Activated B cell treated with CpG ODN at 0.5 μM for 24 hours (primary cell): ENCODE measurements at regions not wholly inside any gene's neighbourhood (a gene's known extent, or its start where the extent isn't known, plus 50 kb on each side); places are given as distances from the start of the nearest gene placed in this dataset.
"Not testable (repeated sequence)": the region's sequence is repeated elsewhere in the genome, so short reads cannot be mapped to it uniquely, and the experiment has no call there.

Source experiments
- ATAC-seq: fragments of 200-7000 bp; cut with Tn5 transposase; one replicate; pipeline ENCODE4 v1.10.0; 2021; ENCODE audit warnings: low read depth, mild to moderate bottlenecking, moderate library complexity
- CTCF ChIA-PET: fragments of 350-600 bp; sonication (Branson Sonifier 250); formaldehyde crosslinking; loops from one replicate; lab custom pipeline; 2021; ENCODE audit warnings: antibody characterized with exemption; lab: Charles Lee
- POLR2A ChIA-PET: fragments of 350-600 bp; sonication (Branson Sonifier 250); formaldehyde crosslinking; loops from one replicate; lab custom pipeline; 2021; ENCODE audit warnings: antibody characterized with exemption; lab: Charles Lee
- DNase-seq: peaks from one replicate; pipeline ENCODE4 v3.0.0; 2022
- H3K27ac Mint-ChIP-seq: one replicate; pipeline ENCODE4 v1.8.0; 2020; ENCODE audit warnings: mixed read lengths
- H3K27me3 Mint-ChIP-seq: one replicate; pipeline ENCODE4 v1.8.0; 2021; ENCODE audit warnings: mixed read lengths
- H3K36me3 Mint-ChIP-seq: one replicate; pipeline ENCODE4 v1.8.0; 2021; ENCODE audit warnings: low read depth, mixed read lengths
- H3K4me1 Mint-ChIP-seq: one replicate; pipeline ENCODE4 v1.8.0; 2021; ENCODE audit warnings: mixed read lengths
- H3K4me3 Mint-ChIP-seq: one replicate; pipeline ENCODE4 v1.8.0; 2020; ENCODE audit warnings: mild to moderate bottlenecking, mixed read lengths
- H3K9me3 Mint-ChIP-seq: one replicate; pipeline ENCODE4 v1.8.0; 2020; ENCODE audit warnings: mixed read lengths
- CTCF ChIP-seq: fragments of 200-600 bp; IDR thresholded peaks from one replicate; pipeline ENCODE4 v1.8.0; 2022; ENCODE audit warnings: antibody characterized with exemption, mild to moderate bottlenecking
- intact Hi-C: fragments of 100-400 bp; cut with micrococcal nuclease; formaldehyde crosslinking; loops from one replicate; pipeline ENCODE4 v1.15.1; 2024

- CTCF ChIA-PET, result no interaction called here
- DNase-seq, result no peak
- no peaks in the 10 kb centered on the region for H3K9me3 Mint-ChIP-seq
Observed at GRCh38 chr3:3984053-3984452, 184.8 kb downstream of the LRRN1 start.

GRCh38 chr3:3991598-3991997 is 192.4 kb downstream of the LRRN1 start:
- H3K4me3 Mint-ChIP-seq, result no peak overlapping the region
- TF ChIP-seq CTCF, result no peak
- ATAC-seq, result no peak
- no peak for DNase-seq
- H3K9me3 Mint-ChIP-seq, result peaks cover 2% of the 10 kb centered on the region
- H3K27me3 Mint-ChIP-seq, result no peaks in the 10 kb centered on the region
- H3K27ac Mint-ChIP-seq, result no peak overlapping the region
- peaks cover 4% of the 10 kb centered on the region for H3K4me1 Mint-ChIP-seq
- intact Hi-C loops, result no loop called here
- POLR2A ChIA-PET, result no interaction called here
- CTCF ChIA-PET, result no interaction called here
- no peaks in the 10 kb centered on the region for H3K36me3 Mint-ChIP-seq

More at GRCh38 chr3:3984053-3984452, 184.8 kb downstream of the LRRN1 start:
- no peak for TF ChIP-seq CTCF
- POLR2A ChIA-PET, result no interaction called here
- intact Hi-C loops, result no loop called here
- peaks cover 9% of the 10 kb centered on the region for H3K27me3 Mint-ChIP-seq
- no peak for ATAC-seq
- no peaks in the 10 kb centered on the region for H3K4me1 Mint-ChIP-seq
- H3K4me3 Mint-ChIP-seq, result no peak overlapping the region
- no peaks in the 10 kb centered on the region for H3K36me3 Mint-ChIP-seq
- H3K27ac Mint-ChIP-seq, result no peak overlapping the region

GRCh38 chr3:3992312-3992874 is 193.2 kb downstream of the LRRN1 start:
- intact Hi-C loops, result no loop called here
- no peaks in the 10 kb centered on the region for H3K36me3 Mint-ChIP-seq
- TF ChIP-seq CTCF, result no peak
- no peak overlapping the region for H3K27ac Mint-ChIP-seq
- H3K9me3 Mint-ChIP-seq, result peaks cover 2% of the 10 kb centered on the region
- CTCF ChIA-PET, result no interaction called here
- H3K4me1 Mint-ChIP-seq, result peaks cover 4% of the 10 kb centered on the region
- ATAC-seq, result no peak
- H3K4me3 Mint-ChIP-seq, result no peak overlapping the region
- POLR2A ChIA-PET, result no interaction called here
- no peaks in the 10 kb centered on the region for H3K27me3 Mint-ChIP-seq
- DNase-seq, result no peak

- H3K27ac Mint-ChIP-seq, result no peak overlapping the region
- H3K36me3 Mint-ChIP-seq, result no peaks in the 10 kb centered on the region
- ChIA-PET POLR2A (no interaction called here), CTCF (interaction anchor here (0.7 to 2.4 kb wide), 7 partner anchors 10 to 798 kb away, joined by 3 to 27 read pairs (median 3); no protein-coding TSS in a partner anchor)
- intact Hi-C loops, result loop anchor here (1.0 kb wide), 1 partner anchor 798 kb away; no protein-coding TSS in a partner anchor
- TF ChIP-seq CTCF, result no peak
- ATAC-seq (peak; percentile 18), DNase-seq (no peak)
- peaks cover 6% of the 10 kb centered on the region for H3K9me3 Mint-ChIP-seq
- no peaks in the 10 kb centered on the region for H3K4me1 Mint-ChIP-seq
- H3K27me3 Mint-ChIP-seq, result no peaks in the 10 kb centered on the region
- no peak overlapping the region for H3K4me3 Mint-ChIP-seq
Observed at GRCh38 chr3:3998140-3998922, 199.1 kb downstream of the LRRN1 start.

- H3K27me3 Mint-ChIP-seq, DNase-seq, H3K9me3 Mint-ChIP-seq, ATAC-seq, H3K36me3 Mint-ChIP-seq, POLR2A ChIA-PET, H3K4me3 Mint-ChIP-seq, intact Hi-C loops, CTCF ChIA-PET, H3K27ac Mint-ChIP-seq, H3K4me1 Mint-ChIP-seq: not testable (repeated sequence)
Observed at GRCh38 chr3:3999340-3999739, 200.1 kb downstream of the LRRN1 start.
